Stimulated activated CD8-positive, alpha-beta memory T cell treated with anti-CD3 and anti-CD28 coated beads, Interleukin-2, amount 100 ng/mL, for 48 hours (primary cell): ENCODE measurements at regions not wholly inside any gene's neighbourhood (a gene's known extent, or its start where the extent isn't known, plus 50 kb on each side); places are given as distances from the start of the nearest gene placed in this dataset.

ENCODE experiments used
- DNase-seq, 2 donors: peaks; one replicate each; pipeline ENCODE4 v3.0.0-alpha.2; 2020; ENCODE audit warnings: low read depth in 2 of 2

- no peak for DNase-seq
These were observed 159.7 kb upstream of the SLC1A4 start for GRCh38 chr2:64829525-64829924.

- DNase-seq: peak; percentile 80 to 83
These were observed 157.8 kb upstream of the SLC1A4 start for GRCh38 chr2:64831134-64831976.

- DNase-seq: no peak
These were observed 157.2 kb upstream of the SLC1A4 start for GRCh38 chr2:64831977-64832328.

GRCh38 chr2:64832936-64833335 lies 156.3 kb upstream of the SLC1A4 start:
- DNase-seq: no peak

GRCh38 chr2:64836566-64836965 lies 152.6 kb upstream of the SLC1A4 start:
- no peak for DNase-seq

GRCh38 chr2:64837116-64837731 lies 152.0 kb upstream of the SLC1A4 start:
- no peak for DNase-seq

GRCh38 chr2:64837925-64838641 lies 151.1 kb upstream of the SLC1A4 start:
- DNase-seq: no peak

- DNase-seq: no peak
These were observed 150.4 kb upstream of the SLC1A4 start for GRCh38 chr2:64838817-64839216.

GRCh38 chr2:64839844-64840243 lies 149.4 kb upstream of the SLC1A4 start:
- DNase-seq: no peak

GRCh38 chr2:64840426-64840881 lies 148.7 kb upstream of the SLC1A4 start:
- DNase-seq: no peak

GRCh38 chr2:64841461-64841860 lies 147.7 kb upstream of the SLC1A4 start:
- DNase-seq: no peak

GRCh38 chr2:64842030-64842429 lies 147.2 kb upstream of the SLC1A4 start:
- no peak for DNase-seq

- DNase-seq: no peak
These were observed 145.1 kb upstream of the SLC1A4 start for GRCh38 chr2:64844087-64844486.

- DNase-seq: no peak
These were observed 143.8 kb upstream of the SLC1A4 start for GRCh38 chr2:64845273-64845905.

GRCh38 chr2:64846177-64846576 lies 143.0 kb upstream of the SLC1A4 start:
- no peak for DNase-seq

GRCh38 chr2:64847930-64848329 lies 141.3 kb upstream of the SLC1A4 start:
- DNase-seq: no peak

GRCh38 chr2:64848363-64848762 lies 140.8 kb upstream of the SLC1A4 start:
- no peak for DNase-seq

- no peak for DNase-seq
These were observed 140.3 kb upstream of the SLC1A4 start for GRCh38 chr2:64848945-64849344.

GRCh38 chr2:64850642-64851041 lies 138.6 kb upstream of the SLC1A4 start:
- DNase-seq: no peak

GRCh38 chr2:64852771-64853241 lies 136.4 kb upstream of the SLC1A4 start:
- no peak for DNase-seq

GRCh38 chr2:64853306-64853705 lies 135.9 kb upstream of the SLC1A4 start:
- no peak for DNase-seq

GRCh38 chr2:64853894-64854293 lies 135.3 kb upstream of the SLC1A4 start:
- no peak for DNase-seq
